GM12875 (cell line): ENCODE measurements at regions not wholly inside any gene's neighbourhood (a gene's known extent, or its start where the extent isn't known, plus 50 kb on each side); places are given as distances from the start of the nearest gene placed in this dataset.

Experiments
- H3K4me3 ChIP-seq: one replicate; pipeline ENCODE4 v1.5.1; 2011; ENCODE audit warnings: low read depth, low read length, control low read depth
- TF ChIP-seq, protein P1 (sequence below): IDR thresholded peaks from 2 replicates; pipeline ENCODE4 v1.5.1; 2011; ENCODE audit warnings: low read depth, mild to moderate bottlenecking, control low read depth, inconsistent platforms, low read length, moderate library complexity, borderline replicate concordance; ENCODE audit not compliant: insufficient read depth

DNA sequence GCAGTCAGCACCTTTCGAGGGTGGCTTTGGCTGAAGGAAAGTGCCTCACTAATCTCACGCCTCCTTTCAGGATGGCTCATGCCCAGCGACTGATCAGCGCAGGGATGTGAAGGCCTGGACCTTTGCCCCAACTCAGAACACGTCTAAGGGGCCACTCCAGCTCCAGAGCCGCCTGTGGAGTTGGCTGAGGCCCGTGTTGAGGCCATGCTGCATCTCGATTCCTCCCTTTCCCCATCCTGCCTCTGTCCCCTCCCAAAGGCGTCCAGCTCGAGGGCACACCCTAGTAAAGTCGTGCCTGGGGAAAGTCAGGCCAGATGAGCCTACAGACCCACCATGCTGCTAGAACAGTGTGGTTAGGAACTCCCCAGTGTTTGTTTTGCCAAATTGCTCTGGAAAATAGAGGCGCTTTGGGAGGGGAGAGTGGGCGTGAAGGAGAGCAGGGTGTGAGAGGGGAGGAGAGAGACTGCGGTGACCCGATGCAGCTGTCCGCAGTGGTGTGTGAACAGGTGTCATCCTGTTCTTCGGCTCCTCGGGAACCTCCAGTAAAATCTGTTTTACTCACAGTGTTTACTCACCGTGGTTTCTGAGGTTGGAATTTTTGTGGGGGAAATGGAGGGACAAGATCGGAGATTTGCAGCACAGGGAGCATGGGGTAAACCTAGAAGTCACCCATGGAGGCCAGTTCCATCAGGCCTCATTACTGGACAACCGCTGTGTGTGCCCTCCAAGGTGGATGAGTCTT is 85.0 kb upstream of the PMEPA1 start:
- H3K4me3 ChIP-seq = no peak overlapping the region
- TF ChIP-seq, protein P1, sequence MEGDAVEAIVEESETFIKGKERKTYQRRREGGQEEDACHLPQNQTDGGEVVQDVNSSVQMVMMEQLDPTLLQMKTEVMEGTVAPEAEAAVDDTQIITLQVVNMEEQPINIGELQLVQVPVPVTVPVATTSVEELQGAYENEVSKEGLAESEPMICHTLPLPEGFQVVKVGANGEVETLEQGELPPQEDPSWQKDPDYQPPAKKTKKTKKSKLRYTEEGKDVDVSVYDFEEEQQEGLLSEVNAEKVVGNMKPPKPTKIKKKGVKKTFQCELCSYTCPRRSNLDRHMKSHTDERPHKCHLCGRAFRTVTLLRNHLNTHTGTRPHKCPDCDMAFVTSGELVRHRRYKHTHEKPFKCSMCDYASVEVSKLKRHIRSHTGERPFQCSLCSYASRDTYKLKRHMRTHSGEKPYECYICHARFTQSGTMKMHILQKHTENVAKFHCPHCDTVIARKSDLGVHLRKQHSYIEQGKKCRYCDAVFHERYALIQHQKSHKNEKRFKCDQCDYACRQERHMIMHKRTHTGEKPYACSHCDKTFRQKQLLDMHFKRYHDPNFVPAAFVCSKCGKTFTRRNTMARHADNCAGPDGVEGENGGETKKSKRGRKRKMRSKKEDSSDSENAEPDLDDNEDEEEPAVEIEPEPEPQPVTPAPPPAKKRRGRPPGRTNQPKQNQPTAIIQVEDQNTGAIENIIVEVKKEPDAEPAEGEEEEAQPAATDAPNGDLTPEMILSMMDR = no peak

DNA sequence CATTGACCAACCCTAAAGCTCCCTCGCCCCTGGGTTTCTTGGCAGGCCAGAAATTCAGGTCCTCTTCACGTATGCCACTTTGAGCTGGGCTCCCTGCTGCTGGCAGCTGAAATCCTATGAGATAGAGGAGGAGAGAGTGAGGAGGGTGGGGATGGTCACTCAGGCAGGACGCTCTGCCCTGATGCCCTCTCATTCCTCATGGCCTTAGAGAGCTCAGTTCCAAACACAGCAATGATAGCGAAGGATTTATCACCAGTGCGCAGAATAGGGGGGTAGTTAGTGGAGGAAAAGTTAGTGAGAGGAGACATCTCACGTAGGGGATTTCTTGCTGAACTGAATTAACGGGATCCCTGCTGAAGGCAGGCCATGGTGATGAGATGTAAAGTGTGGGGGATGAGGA is 84.2 kb upstream of the PMEPA1 start:
- TF ChIP-seq, protein P1 = no peak
- no peak overlapping the region for H3K4me3 ChIP-seq

DNA sequence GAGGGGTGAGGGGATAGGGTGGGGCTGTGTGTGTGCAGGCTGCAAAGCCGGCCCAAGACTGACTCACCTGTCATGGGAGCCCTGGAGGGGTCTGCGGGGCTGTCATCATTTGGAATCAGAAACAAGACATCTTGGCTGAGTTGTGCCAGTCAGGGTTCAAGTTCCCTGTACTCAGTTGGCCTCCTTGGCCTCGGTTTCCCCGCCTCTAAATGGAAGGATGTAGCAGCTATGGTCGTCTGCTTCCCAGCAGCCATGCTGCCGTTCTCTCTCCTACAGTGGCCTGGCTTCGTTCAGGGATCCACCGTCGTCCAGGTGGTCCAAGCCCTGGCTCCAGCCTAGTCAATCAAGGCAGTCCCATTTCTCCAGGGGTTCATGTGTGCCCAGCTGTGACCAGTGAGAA is 83.6 kb upstream of the PMEPA1 start:
- TF ChIP-seq, protein P1 = no peak
- H3K4me3 ChIP-seq = no peak overlapping the region

DNA sequence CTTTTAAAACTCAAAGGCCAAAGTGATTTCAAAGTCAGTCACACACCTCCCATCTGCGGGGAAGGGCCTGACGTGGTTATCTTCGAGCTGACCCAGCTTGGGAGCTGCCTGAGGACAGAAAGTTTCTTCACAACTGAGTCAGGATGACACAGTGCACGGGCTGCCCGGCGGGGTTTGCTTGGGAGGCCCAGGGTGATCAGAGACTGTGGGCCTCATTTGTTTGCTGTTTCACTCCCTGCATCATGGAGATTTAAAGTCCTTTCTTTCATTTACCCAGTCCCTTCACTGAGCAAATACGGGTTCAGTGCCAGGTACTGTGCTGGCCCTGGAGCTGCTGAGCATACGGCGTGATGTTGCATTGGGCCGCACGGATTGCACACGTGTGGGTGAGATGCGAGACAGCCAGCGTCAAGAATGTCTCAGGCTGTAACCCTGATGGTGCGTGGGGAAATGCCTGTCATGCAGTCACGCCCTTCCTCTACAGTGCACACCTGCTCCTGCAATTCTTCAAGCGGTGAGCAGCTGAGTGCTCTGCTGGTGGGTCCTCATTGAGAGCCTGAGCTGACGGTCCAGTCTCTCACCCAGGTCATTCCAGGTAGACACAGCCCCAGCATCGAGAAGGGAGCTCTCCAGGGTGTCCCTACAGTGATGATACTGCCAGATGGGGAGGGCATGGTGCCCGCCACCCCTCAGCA is 82.7 kb upstream of the PMEPA1 start:
- H3K4me3 ChIP-seq = no peak overlapping the region
- TF ChIP-seq, protein P1 = no peak

DNA sequence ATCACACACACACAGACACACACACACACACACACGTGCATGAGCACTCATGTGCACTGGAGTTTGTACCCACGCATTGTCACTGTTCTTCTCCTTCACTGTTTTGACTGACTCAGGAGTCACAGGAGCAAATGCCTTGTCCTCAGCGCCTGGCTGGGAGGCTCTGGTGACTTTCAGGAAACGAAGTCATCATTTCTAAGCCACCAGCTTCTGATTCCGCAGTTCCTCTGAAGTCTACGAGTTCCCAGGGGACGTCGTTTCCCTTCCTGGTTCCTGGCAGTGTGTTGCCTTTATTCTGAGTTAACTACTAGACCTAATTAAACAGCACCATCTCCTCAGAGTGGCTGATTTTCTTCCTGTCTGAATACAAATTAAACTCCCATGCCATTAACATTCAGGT is 82.2 kb upstream of the PMEPA1 start:
- no peak overlapping the region for H3K4me3 ChIP-seq
- TF ChIP-seq, protein P1 = no peak

DNA sequence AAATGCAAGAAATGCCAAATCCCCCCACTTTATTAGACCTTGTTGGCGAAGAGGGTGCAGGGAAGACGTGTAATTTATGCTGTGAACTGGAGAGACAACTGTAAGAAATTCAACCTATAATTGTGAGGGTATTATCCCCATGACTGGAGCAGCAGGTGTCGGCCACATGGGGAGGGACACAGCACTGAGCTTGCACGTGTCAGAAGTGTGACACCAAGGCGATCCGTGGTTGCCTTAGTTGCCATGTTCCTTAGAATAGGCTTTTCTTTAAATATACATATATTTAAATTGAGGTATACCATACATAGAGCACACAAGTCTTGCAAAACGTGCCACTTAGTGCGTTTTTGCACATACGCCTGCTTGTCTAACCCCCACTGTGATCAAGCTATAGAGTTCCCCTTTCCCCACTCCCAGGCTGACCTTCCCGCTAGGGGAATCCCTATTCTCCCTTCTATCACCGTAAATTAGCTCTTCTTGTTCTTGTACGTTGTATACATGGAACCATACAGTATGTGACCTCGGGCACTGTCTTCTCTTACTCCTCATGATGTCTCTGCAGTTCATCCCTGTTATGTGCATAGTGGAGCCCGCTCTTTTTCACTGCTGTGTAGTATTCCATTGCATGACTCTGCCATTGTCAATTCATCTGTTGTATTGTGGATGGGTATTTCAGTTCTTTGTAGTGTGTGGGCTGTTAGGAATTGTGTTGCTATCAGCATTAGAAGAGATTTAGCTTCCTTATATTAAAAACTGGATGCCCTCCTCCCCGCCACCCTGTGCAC is 81.6 kb upstream of the PMEPA1 start:
- TF ChIP-seq, protein P1 = no peak
- H3K4me3 ChIP-seq = no peak overlapping the region
